HCT116 (cell line): ENCODE measurements at regions not wholly inside any gene's neighbourhood (a gene's known extent, or its start where the extent isn't known, plus 50 kb on each side); places are given as distances from the start of the nearest gene placed in this dataset.

Experiments used
- ATAC-seq: fragments of 200-7000 bp; cut with Tn5 transposase; 2 replicates; pipeline ENCODE4 v1.9.1; 2020; ENCODE audit warnings: mild to moderate bottlenecking, moderate library complexity
- BruUV-seq: library from RNA; stranded (reverse); fragments of 400-500 nt; replicated peaks from 2 replicates; lab custom pipeline; 2021; lab: Mats Ljungman, UMichigan
- CTCF ChIA-PET: fragments of 300-600 bp; sonication (Branson Sonifier 250); formaldehyde crosslinking; loops from one replicate; lab custom pipeline; 2021; ENCODE audit warnings: antibody characterized with exemption; lab: Charles Lee
- POLR2A ChIA-PET: fragments of 300-600, 350-600 bp; sonication (Branson Sonifier 250); formaldehyde crosslinking; loops from one replicate; lab custom pipeline; 2021; ENCODE audit warnings: antibody characterized with exemption; lab: Charles Lee
- RAD21 ChIA-PET, 2 experiments: fragments of 300-600 bp; sonication (Branson Sonifier 250); formaldehyde crosslinking; loops; one replicate each; lab custom pipeline; 2023; ENCODE audit warnings: low total read pairs in 2 of 2; ENCODE audit not compliant: uncharacterized antibody in 2 of 2, unreplicated experiment in 2 of 2, low non-redundant PET in 1 of 2; lab: Charles Lee
- DNase-seq: peaks from one replicate; pipeline ENCODE4 v3.0.0-alpha.2; 2010; ENCODE audit warnings: low read depth, low spot score
- H2AFZ ChIP-seq: fragments of 200-600 bp; shearing (Covaris generic), sonication (generic); 2 replicates; pipeline ENCODE4 v1.6.1; 2017; ENCODE audit warnings: low read depth, mixed run types, mixed read lengths, antibody characterized with exemption, low read length; ENCODE audit not compliant: poor library complexity, severe bottlenecking
- H3K27ac ChIP-seq: 2 replicates; pipeline ENCODE4 v1.5.1; 2012; ENCODE audit warnings: low read depth, low read length
- H3K27me3 ChIP-seq: fragments of 200-600 bp; sonication (generic); 2 replicates; pipeline ENCODE4 v1.6.1; 2016; ENCODE audit warnings: mixed run types, low read length, mixed read lengths; ENCODE audit not compliant: insufficient read depth
- H3K36me3 ChIP-seq, 2 experiments: fragments of 200-500 bp in 1 of 2; fragments of 200-600 bp in 1 of 2; sonication (Bioruptor generic) in 1 of 2; sonication (generic) in 1 of 2; 2 replicates each; pipeline versions ENCODE4 v1.5.1 to v1.6.1; 2014 to 2016; ENCODE audit warnings: low read length in 2 of 2, inconsistent platforms in 1 of 2, mixed read lengths in 1 of 2, mixed run types in 1 of 2; ENCODE audit not compliant: insufficient read depth in 2 of 2, control insufficient read depth in 1 of 2
- H3K4me1 ChIP-seq, 2 experiments: fragments of 200-600 bp in 1 of 2; sonication (generic) in 1 of 2; 2 replicates each; pipeline versions ENCODE4 v1.5.1 to v1.6.1; 2012 to 2017; ENCODE audit warnings: low read length in 2 of 2, inconsistent platforms in 1 of 2, mild to moderate bottlenecking in 1 of 2, mixed read lengths in 1 of 2, mixed run types in 1 of 2, moderate library complexity in 1 of 2; ENCODE audit not compliant: insufficient read depth in 2 of 2, control insufficient read depth in 1 of 2
- H3K4me2 ChIP-seq: fragments of 200-600 bp; sonication (generic); 2 replicates; pipeline ENCODE4 v1.6.1; 2017; ENCODE audit warnings: mixed run types, low read length, mixed read lengths
- H3K4me3 ChIP-seq, 2 experiments: fragments of 200-600 bp in 1 of 2; sonication (generic) in 1 of 2; replicated peaks in 1 of 2; 2 replicates each; pipeline ENCODE4 v1.5.1; 2011 to 2016; ENCODE audit warnings: low read length in 2 of 2, control low read depth in 1 of 2, low read depth in 1 of 2, mild to moderate bottlenecking in 1 of 2, mixed read lengths in 1 of 2, mixed run types in 1 of 2
- H3K79me2 ChIP-seq: fragments of 200-600 bp; sonication (generic); 2 replicates; pipeline ENCODE4 v1.6.1; 2017; ENCODE audit warnings: mild to moderate bottlenecking, mixed run types, low read length, moderate library complexity, mixed read lengths; ENCODE audit not compliant: insufficient read depth
- H3K9ac ChIP-seq: fragments of 200-600 bp; sonication (generic); 2 replicates; pipeline ENCODE4 v1.6.1; 2016; ENCODE audit warnings: low read length, mixed read lengths
- H3K9me2 ChIP-seq: fragments of 200-600 bp; sonication (generic), shearing (Covaris generic); 2 replicates; pipeline ENCODE4 v1.6.1; 2017; ENCODE audit warnings: mixed run types, mild to moderate bottlenecking, moderate library complexity; ENCODE audit not compliant: insufficient read depth
- H3K9me3 ChIP-seq, 2 experiments: fragments of 200-500 bp in 1 of 2; fragments of 200-600 bp in 1 of 2; sonication (Bioruptor generic) in 1 of 2; sonication (generic) in 1 of 2; 2 replicates each; pipeline ENCODE4 v1.6.1; 2014 to 2017; ENCODE audit warnings: low read length in 2 of 2, mixed read lengths in 2 of 2, inconsistent platforms in 1 of 2, low read depth in 1 of 2, mild to moderate bottlenecking in 1 of 2, mixed run types in 1 of 2, moderate library complexity in 1 of 2; ENCODE audit not compliant: control insufficient read depth in 1 of 2, insufficient read depth in 1 of 2
- H4K20me1 ChIP-seq: fragments of 200-600 bp; sonication (generic), shearing (Covaris generic); 2 replicates; pipeline ENCODE4 v1.6.1; 2017; ENCODE audit warnings: mixed run types, mild to moderate bottlenecking, moderate library complexity; ENCODE audit not compliant: insufficient read depth
- ATF3 ChIP-seq: IDR thresholded peaks from 2 replicates; pipeline ENCODE4 v1.6.1; 2012
- CEBPB ChIP-seq: IDR thresholded peaks from 2 replicates; pipeline ENCODE4 v1.6.1; 2012; ENCODE audit warnings: low read depth
- CTCF ChIP-seq, 3 experiments: fragments of 200-600 bp in 1 of 3; sonication (generic) in 1 of 3; IDR thresholded peaks in 2 of 3; conservative IDR thresholded peaks in 1 of 3; 2 replicates each; pipeline ENCODE4 v1.5.1; 2012 to 2017; ENCODE audit warnings: low read depth in 2 of 3, low read length in 2 of 3, antibody characterized with exemption in 1 of 3, borderline replicate concordance in 1 of 3, control low read depth in 1 of 3, mild to moderate bottlenecking in 1 of 3, mixed read lengths in 1 of 3, mixed run types in 1 of 3, moderate library complexity in 1 of 3; ENCODE audit not compliant: insufficient read depth in 1 of 3
- EGR1 ChIP-seq: IDR thresholded peaks from 2 replicates; pipeline ENCODE4 v1.6.1; 2012; ENCODE audit warnings: low read depth
- EZH2 ChIP-seq: fragments of 200-600 bp; sonication (generic); IDR thresholded peaks from 2 replicates; pipeline ENCODE4 v1.6.1; 2017; ENCODE audit warnings: antibody characterized with exemption, mixed run types
- EZH2phosphoT487 ChIP-seq: fragments of 200-600 bp; IDR thresholded peaks from 2 replicates; pipeline ENCODE4 v1.6.1; 2018; ENCODE audit warnings: antibody characterized with exemption, borderline replicate concordance
- FOSL1 ChIP-seq: IDR thresholded peaks from 2 replicates; pipeline ENCODE4 v1.6.1; 2012; ENCODE audit warnings: low read depth
- JUND ChIP-seq: IDR thresholded peaks from 2 replicates; pipeline ENCODE4 v1.6.1; 2012
- POLR2AphosphoS5 ChIP-seq: IDR thresholded peaks from 2 replicates; pipeline ENCODE4 v1.6.1; 2011; ENCODE audit warnings: mild to moderate bottlenecking, low read depth, low read length, moderate library complexity
- RAD21 ChIP-seq: IDR thresholded peaks from 2 replicates; pipeline ENCODE4 v1.6.1; 2012; ENCODE audit warnings: low read depth, mild to moderate bottlenecking
- SRF ChIP-seq: IDR thresholded peaks from 2 replicates; pipeline ENCODE4 v1.6.1; 2012; ENCODE audit warnings: low read depth
- TCF7L2 ChIP-seq: IDR thresholded peaks from 2 replicates; pipeline ENCODE4 v1.7.0; 2011; ENCODE audit warnings: borderline replicate concordance, inconsistent platforms; ENCODE audit not compliant: insufficient read depth, insufficient read length; ENCODE audit errors: extremely low read depth
- ZFX ChIP-seq: fragments of 450-650 bp; IDR thresholded peaks from 2 replicates; pipeline ENCODE4 v1.6.1; 2017
- ZNF274 ChIP-seq: fragments of 200-500 bp; sonication (Bioruptor generic); IDR thresholded peaks from 2 replicates; pipeline ENCODE4 v1.6.1; 2014; ENCODE audit warnings: mild to moderate bottlenecking, low read depth, low read length, inconsistent platforms
- intact Hi-C: fragments of 100-400 bp; cut with micrococcal nuclease; formaldehyde crosslinking; loops from 2 replicates; pipeline ENCODE4 v1.10.0; 2022
- TF ChIP-seq, protein P1 (sequence below): IDR thresholded peaks from 2 replicates; pipeline ENCODE4 v1.6.1; 2012
- TF ChIP-seq, protein P2 (sequence below): IDR thresholded peaks from 2 replicates; pipeline ENCODE4 v1.6.1; 2012; ENCODE audit warnings: low read depth

- no peak for DNase-seq
- CTCF ChIA-PET, result no interaction called here
- no peak for TF ChIP-seq POLR2AphosphoS5
- no peak for TF ChIP-seq EGR1
- TF ChIP-seq TCF7L2, result no peak
- no peak for TF ChIP-seq EZH2
- no peak for TF ChIP-seq FOSL1
- TF ChIP-seq CEBPB, result no peak
- TF ChIP-seq JUND, result no peak
- no peak for TF ChIP-seq ZFX
- TF ChIP-seq, protein P1, sequence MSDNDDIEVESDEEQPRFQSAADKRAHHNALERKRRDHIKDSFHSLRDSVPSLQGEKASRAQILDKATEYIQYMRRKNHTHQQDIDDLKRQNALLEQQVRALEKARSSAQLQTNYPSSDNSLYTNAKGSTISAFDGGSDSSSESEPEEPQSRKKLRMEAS, result no peak
- TF ChIP-seq, all 23 proteins: peak for 0
- Histone ChIP-seq H2AFZ (no peak overlapping the region), H3K79me2 (no peaks in the 10 kb centered on the region), H3K27me3 (no peaks in the 10 kb centered on the region), H3K4me3 (no peak overlapping the region), H3K9ac (no peak overlapping the region), H3K36me3 (no peaks in the 10 kb centered on the region), H3K4me1 (no peaks in the 10 kb centered on the region), H3K9me2 (no peaks in the 10 kb centered on the region), H3K9me3 (no peaks in the 10 kb centered on the region), H3K27ac (no peak overlapping the region), H4K20me1 (no peaks in the 10 kb centered on the region; the same call in 1 of the 2 replicates), H3K4me2 (no peak overlapping the region)
- POLR2A ChIA-PET, result no interaction called here
- BruUV-seq, result no TSS peak
- intact Hi-C loops, result no loop called here
- RAD21 ChIA-PET, result no interaction called here
- ATAC-seq, result no peak
Observed at GRCh38 chr4:114200026-114200425, 220.6 kb upstream of the ARSJ start.

- Histone ChIP-seq H4K20me1 (no peaks in the 10 kb centered on the region; the same call in 1 of the 2 replicates), H3K79me2 (no peaks in the 10 kb centered on the region), H3K9me3 (no peaks in the 10 kb centered on the region), H3K27me3 (no peaks in the 10 kb centered on the region), H2AFZ (no peak overlapping the region), H3K9ac (no peak overlapping the region), H3K27ac (no peak overlapping the region), H3K9me2 (no peaks in the 10 kb centered on the region), H3K4me2 (no peak overlapping the region), H3K36me3 (no peaks in the 10 kb centered on the region), H3K4me1 (no peaks in the 10 kb centered on the region), H3K4me3 (no peak overlapping the region)
- no peak for DNase-seq
- intact Hi-C loops, result no loop called here
- POLR2A ChIA-PET, result no interaction called here
- ATAC-seq, result no peak
- no TSS peak for BruUV-seq
- CTCF ChIA-PET, result no interaction called here
- RAD21 ChIA-PET, result no interaction called here
- TF ChIP-seq FOSL1, result no peak
- TF ChIP-seq ZNF274, result no peak
- TF ChIP-seq, protein P2, sequence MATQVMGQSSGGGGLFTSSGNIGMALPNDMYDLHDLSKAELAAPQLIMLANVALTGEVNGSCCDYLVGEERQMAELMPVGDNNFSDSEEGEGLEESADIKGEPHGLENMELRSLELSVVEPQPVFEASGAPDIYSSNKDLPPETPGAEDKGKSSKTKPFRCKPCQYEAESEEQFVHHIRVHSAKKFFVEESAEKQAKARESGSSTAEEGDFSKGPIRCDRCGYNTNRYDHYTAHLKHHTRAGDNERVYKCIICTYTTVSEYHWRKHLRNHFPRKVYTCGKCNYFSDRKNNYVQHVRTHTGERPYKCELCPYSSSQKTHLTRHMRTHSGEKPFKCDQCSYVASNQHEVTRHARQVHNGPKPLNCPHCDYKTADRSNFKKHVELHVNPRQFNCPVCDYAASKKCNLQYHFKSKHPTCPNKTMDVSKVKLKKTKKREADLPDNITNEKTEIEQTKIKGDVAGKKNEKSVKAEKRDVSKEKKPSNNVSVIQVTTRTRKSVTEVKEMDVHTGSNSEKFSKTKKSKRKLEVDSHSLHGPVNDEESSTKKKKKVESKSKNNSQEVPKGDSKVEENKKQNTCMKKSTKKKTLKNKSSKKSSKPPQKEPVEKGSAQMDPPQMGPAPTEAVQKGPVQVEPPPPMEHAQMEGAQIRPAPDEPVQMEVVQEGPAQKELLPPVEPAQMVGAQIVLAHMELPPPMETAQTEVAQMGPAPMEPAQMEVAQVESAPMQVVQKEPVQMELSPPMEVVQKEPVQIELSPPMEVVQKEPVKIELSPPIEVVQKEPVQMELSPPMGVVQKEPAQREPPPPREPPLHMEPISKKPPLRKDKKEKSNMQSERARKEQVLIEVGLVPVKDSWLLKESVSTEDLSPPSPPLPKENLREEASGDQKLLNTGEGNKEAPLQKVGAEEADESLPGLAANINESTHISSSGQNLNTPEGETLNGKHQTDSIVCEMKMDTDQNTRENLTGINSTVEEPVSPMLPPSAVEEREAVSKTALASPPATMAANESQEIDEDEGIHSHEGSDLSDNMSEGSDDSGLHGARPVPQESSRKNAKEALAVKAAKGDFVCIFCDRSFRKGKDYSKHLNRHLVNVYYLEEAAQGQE, result no peak
- TF ChIP-seq CEBPB, result no peak
- TF ChIP-seq SRF, result no peak
- TF ChIP-seq, protein P1, result no peak
- no peak for TF ChIP-seq ATF3
- TF ChIP-seq ZFX, result no peak
- TF ChIP-seq RAD21, result no peak
- TF ChIP-seq EGR1, result no peak
- no peak for TF ChIP-seq CTCF (IDR thresholded peaks at IDR 0.05 in 2 of 3, conservative IDR thresholded peaks at IDR 0.05 in 1 of 3; ENCODE audit: borderline replicate concordance in 1 of 3, insufficient read depth in 1 of 3, low read depth in 2 of 3, low read length in 2 of 3)
- TF ChIP-seq EZH2phosphoT487, result no peak
Observed at GRCh38 chr4:114205261-114205660, 225.8 kb upstream of the ARSJ start.
